HG02571 (cell line): ENCODE measurements at regions not wholly inside any gene's neighbourhood (a gene's known extent, or its start where the extent isn't known, plus 50 kb on each side); places are given as distances from the start of the nearest gene placed in this dataset.
"Not testable (repeated sequence)": the region's sequence is repeated elsewhere in the genome, so short reads cannot be mapped to it uniquely, and the experiment has no call there.

Experiments
- ATAC-seq: cut with Tn5 transposase; IDR thresholded peaks from one replicate; pipeline ENCODE4 v1.9.1; 2021; ENCODE audit warnings: mild to moderate bottlenecking, moderate library complexity; ENCODE audit not compliant: unreplicated experiment

- no peak for ATAC-seq
Observed at GRCh38 chr2:129922571-129923264, 56.7 kb upstream of the RAB6C start.

GRCh38 chr2:129923265-129924091, 56.0 kb upstream of the RAB6C start:
- no peak for ATAC-seq

GRCh38 chr2:129924115-129924514, 55.4 kb upstream of the RAB6C start:
- ATAC-seq, result not testable (repeated sequence)

GRCh38 chr2:129925381-129925780, 54.1 kb upstream of the RAB6C start:
- ATAC-seq, result no peak

GRCh38 chr2:129927696-129928095, 51.8 kb upstream of the RAB6C start:
- no peak for ATAC-seq

- no peak for ATAC-seq
Observed at GRCh38 chr2:129929321-129930290, 49.9 kb upstream of the RAB6C start.
